ENCODE measurements at regions not wholly inside any gene's neighbourhood (a gene's known extent, or its start where the extent isn't known, plus 50 kb on each side); places are given as distances from the start of the nearest gene placed in this dataset.

- no peaks in the 10 kb centered on the region for H3K27me3 Mint-ChIP-seq (ENCODE audit: low read depth)
- intact Hi-C loops (cut with micrococcal nuclease): no loop called here
- DNase-seq (ENCODE audit: low spot score): no peak
- no peaks in the 10 kb centered on the region for H3K36me3 Mint-ChIP-seq (ENCODE audit: low read depth)
- H3K4me1 Mint-ChIP-seq (ENCODE audit: low read depth): no peaks in the 10 kb centered on the region
- no peaks in the 10 kb centered on the region for H3K9me3 Mint-ChIP-seq
- H3K4me3 Mint-ChIP-seq (ENCODE audit: low read depth): no peak overlapping the region
- no peak overlapping the region for H3K27ac Mint-ChIP-seq
Measured at GRCh38 chrX:140389331-140389730, 115.5 kb downstream of the SOX3 start.

GRCh38 chrX:140362861-140363260, 142.0 kb downstream of the SOX3 start:
- no peaks in the 10 kb centered on the region for H3K9me3 Mint-ChIP-seq
- H3K4me3 Mint-ChIP-seq (ENCODE audit: low read depth): no peak overlapping the region

DNA sequence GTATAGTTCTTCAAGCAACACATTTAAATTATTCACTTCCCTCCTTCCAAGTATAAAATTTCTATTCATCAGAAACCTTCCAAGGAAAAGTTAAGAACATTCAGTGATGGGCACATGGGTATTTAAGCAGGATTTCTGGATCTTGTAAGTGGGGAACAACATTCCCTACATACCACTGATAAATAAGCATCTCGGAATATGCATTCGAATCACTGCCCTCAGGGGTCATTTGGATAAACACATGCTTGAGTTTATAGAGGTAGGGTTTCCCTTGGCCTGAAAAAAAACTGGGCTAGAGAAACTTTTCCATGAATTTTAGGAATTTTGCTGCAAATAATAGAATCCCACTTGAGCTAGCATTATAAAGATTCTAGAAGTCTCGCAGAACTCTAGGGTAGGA, 143.9 kb downstream of the SOX3 start:
- Mint-ChIP-seq H3K27ac (no peak overlapping the region), H3K36me3 (ENCODE audit: low read depth) (no peaks in the 10 kb centered on the region), H3K4me3 (ENCODE audit: low read depth) (no peak overlapping the region), H3K27me3 (ENCODE audit: low read depth) (no peaks in the 10 kb centered on the region), H3K9me3 (no peaks in the 10 kb centered on the region), H3K4me1 (ENCODE audit: low read depth) (no peaks in the 10 kb centered on the region)
- DNase-seq (ENCODE audit: low spot score): no peak
- intact Hi-C loops (cut with micrococcal nuclease): no loop called here

More at GRCh38 chrX:140362861-140363260, 142.0 kb downstream of the SOX3 start:
- H3K36me3 Mint-ChIP-seq (ENCODE audit: low read depth): no peaks in the 10 kb centered on the region
- intact Hi-C loops (cut with micrococcal nuclease): no loop called here
- no peak overlapping the region for H3K27ac Mint-ChIP-seq
- no peaks in the 10 kb centered on the region for H3K27me3 Mint-ChIP-seq (ENCODE audit: low read depth)
- no peaks in the 10 kb centered on the region for H3K4me1 Mint-ChIP-seq (ENCODE audit: low read depth)
- no peak for DNase-seq (ENCODE audit: low spot score)

- no peak overlapping the region for H3K27ac Mint-ChIP-seq
- intact Hi-C loops (cut with micrococcal nuclease): no loop called here
Measured at GRCh38 chrX:140360284-140360683, 144.6 kb downstream of the SOX3 start.

GRCh38 chrX:140355922-140356321, 148.9 kb downstream of the SOX3 start:
- H3K27ac Mint-ChIP-seq: no peak overlapping the region
- intact Hi-C loops (cut with micrococcal nuclease): no loop called here
- no peaks in the 10 kb centered on the region for H3K4me1 Mint-ChIP-seq (ENCODE audit: low read depth)
- H3K9me3 Mint-ChIP-seq: no peaks in the 10 kb centered on the region
- H3K4me3 Mint-ChIP-seq (ENCODE audit: low read depth): no peak overlapping the region
- H3K36me3 Mint-ChIP-seq (ENCODE audit: low read depth): no peaks in the 10 kb centered on the region
- H3K27me3 Mint-ChIP-seq (ENCODE audit: low read depth): no peaks in the 10 kb centered on the region
- no peak for DNase-seq (ENCODE audit: low spot score)

More at GRCh38 chrX:140360284-140360683, 144.6 kb downstream of the SOX3 start:
- no peaks in the 10 kb centered on the region for H3K4me1 Mint-ChIP-seq (ENCODE audit: low read depth)
- no peaks in the 10 kb centered on the region for H3K9me3 Mint-ChIP-seq
- no peaks in the 10 kb centered on the region for H3K27me3 Mint-ChIP-seq (ENCODE audit: low read depth)
- no peak overlapping the region for H3K4me3 Mint-ChIP-seq (ENCODE audit: low read depth)
- no peaks in the 10 kb centered on the region for H3K36me3 Mint-ChIP-seq (ENCODE audit: low read depth)
- no peak for DNase-seq (ENCODE audit: low spot score)

- H3K4me1 Mint-ChIP-seq (ENCODE audit: low read depth): no peaks in the 10 kb centered on the region
- H3K27me3 Mint-ChIP-seq (ENCODE audit: low read depth): no peaks in the 10 kb centered on the region
- intact Hi-C loops (cut with micrococcal nuclease): no loop called here
- no peaks in the 10 kb centered on the region for H3K9me3 Mint-ChIP-seq
- no peak overlapping the region for H3K4me3 Mint-ChIP-seq (ENCODE audit: low read depth)
- DNase-seq (ENCODE audit: low spot score): no peak
- H3K36me3 Mint-ChIP-seq (ENCODE audit: low read depth): no peaks in the 10 kb centered on the region
- H3K27ac Mint-ChIP-seq: no peak overlapping the region
Measured at GRCh38 chrX:140355429-140355828, 149.4 kb downstream of the SOX3 start.

GRCh38 chrX:140354431-140355120, 150.3 kb downstream of the SOX3 start:
- Mint-ChIP-seq H3K36me3 (ENCODE audit: low read depth) (no peaks in the 10 kb centered on the region), H3K27ac (no peak overlapping the region), H3K4me3 (ENCODE audit: low read depth) (no peak overlapping the region), H3K27me3 (ENCODE audit: low read depth) (no peaks in the 10 kb centered on the region), H3K9me3 (no peaks in the 10 kb centered on the region), H3K4me1 (ENCODE audit: low read depth) (no peaks in the 10 kb centered on the region)
- intact Hi-C loops (cut with micrococcal nuclease): no loop called here
- no peak for DNase-seq (ENCODE audit: low spot score)

DNA sequence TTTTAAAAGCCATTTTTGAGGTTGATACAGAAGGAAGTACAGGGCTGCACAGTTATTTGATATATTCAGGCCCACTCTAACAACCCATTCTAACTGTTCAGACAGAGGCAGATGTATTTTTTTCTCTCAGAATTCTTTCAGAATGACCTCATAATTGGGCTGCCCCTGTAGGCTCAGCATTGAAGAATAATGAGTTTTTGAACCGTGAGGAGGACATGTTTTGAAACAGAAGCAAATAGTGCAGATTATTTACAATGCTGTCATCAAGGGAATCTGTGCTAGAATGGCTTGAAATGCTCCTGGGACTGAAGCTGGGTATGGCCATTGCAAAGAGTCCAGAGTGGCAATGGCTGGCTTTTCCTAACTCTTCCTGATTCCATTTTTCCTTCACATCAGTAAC, 158.1 kb downstream of the SOX3 start:
- no peak overlapping the region for H3K27ac Mint-ChIP-seq
- H3K4me3 Mint-ChIP-seq (ENCODE audit: low read depth): no peak overlapping the region
- no peak for DNase-seq (ENCODE audit: low spot score)
- intact Hi-C loops (cut with micrococcal nuclease): no loop called here
- H3K27me3 Mint-ChIP-seq (ENCODE audit: low read depth): no peaks in the 10 kb centered on the region
- no peaks in the 10 kb centered on the region for H3K9me3 Mint-ChIP-seq
- no peaks in the 10 kb centered on the region for H3K36me3 Mint-ChIP-seq (ENCODE audit: low read depth)
- H3K4me1 Mint-ChIP-seq (ENCODE audit: low read depth): no peaks in the 10 kb centered on the region

GRCh38 chrX:140343226-140343868, 161.5 kb downstream of the SOX3 start:
- Mint-ChIP-seq H3K27ac (no peak overlapping the region), H3K9me3 (no peaks in the 10 kb centered on the region), H3K36me3 (ENCODE audit: low read depth) (no peaks in the 10 kb centered on the region), H3K4me1 (ENCODE audit: low read depth) (no peaks in the 10 kb centered on the region), H3K27me3 (ENCODE audit: low read depth) (no peaks in the 10 kb centered on the region), H3K4me3 (ENCODE audit: low read depth) (no peak overlapping the region)
- no peak for DNase-seq (ENCODE audit: low spot score)
- intact Hi-C loops (cut with micrococcal nuclease): no loop called here

GRCh38 chrX:140342410-140342809, 162.5 kb downstream of the SOX3 start:
- Mint-ChIP-seq H3K4me1 (ENCODE audit: low read depth) (no peaks in the 10 kb centered on the region), H3K27ac (no peak overlapping the region), H3K9me3 (no peaks in the 10 kb centered on the region), H3K36me3 (ENCODE audit: low read depth) (no peaks in the 10 kb centered on the region), H3K27me3 (ENCODE audit: low read depth) (no peaks in the 10 kb centered on the region), H3K4me3 (ENCODE audit: low read depth) (no peak overlapping the region)
- no peak for DNase-seq (ENCODE audit: low spot score)
- intact Hi-C loops (cut with micrococcal nuclease): no loop called here

GRCh38 chrX:140337263-140337662, 167.6 kb downstream of the SOX3 start:
- Mint-ChIP-seq H3K36me3 (ENCODE audit: low read depth) (no peaks in the 10 kb centered on the region), H3K9me3 (peaks cover 4% of the 10 kb centered on the region), H3K4me3 (ENCODE audit: low read depth) (no peak overlapping the region), H3K27ac (no peak overlapping the region), H3K27me3 (ENCODE audit: low read depth) (no peaks in the 10 kb centered on the region), H3K4me1 (ENCODE audit: low read depth) (no peaks in the 10 kb centered on the region)
- no peak for DNase-seq (ENCODE audit: low spot score)
- intact Hi-C loops (cut with micrococcal nuclease): no loop called here

- no peak overlapping the region for H3K27ac Mint-ChIP-seq
- DNase-seq (ENCODE audit: low spot score): no peak
- H3K4me1 Mint-ChIP-seq (ENCODE audit: low read depth): no peaks in the 10 kb centered on the region
- intact Hi-C loops (cut with micrococcal nuclease): no loop called here
- no peaks in the 10 kb centered on the region for H3K9me3 Mint-ChIP-seq
- H3K4me3 Mint-ChIP-seq (ENCODE audit: low read depth): no peak overlapping the region
- H3K36me3 Mint-ChIP-seq (ENCODE audit: low read depth): no peaks in the 10 kb centered on the region
- H3K27me3 Mint-ChIP-seq (ENCODE audit: low read depth): no peaks in the 10 kb centered on the region
Measured at GRCh38 chrX:140318296-140318695, 186.6 kb downstream of the SOX3 start.

- H3K27me3 Mint-ChIP-seq (ENCODE audit: low read depth): no peaks in the 10 kb centered on the region
- no peaks in the 10 kb centered on the region for H3K9me3 Mint-ChIP-seq
- intact Hi-C loops (cut with micrococcal nuclease): no loop called here
- no peak for DNase-seq (ENCODE audit: low spot score)
- H3K4me1 Mint-ChIP-seq (ENCODE audit: low read depth): no peaks in the 10 kb centered on the region
- no peak overlapping the region for H3K4me3 Mint-ChIP-seq (ENCODE audit: low read depth)
- H3K36me3 Mint-ChIP-seq (ENCODE audit: low read depth): no peaks in the 10 kb centered on the region
- no peak overlapping the region for H3K27ac Mint-ChIP-seq
Measured at GRCh38 chrX:140317462-140317861, 187.4 kb downstream of the SOX3 start.

Measured in activated T-helper 2 cell treated with anti-CD3 and anti-CD28 coated beads, Interferon-gamma antibody, Interleukin-2, Interleukin-4, amounts not matched to agents 10 μg/mL and 5 μg/mL and 100 μg/mL, durations not matched to agents 14 hours and 24 hours and 36 hours (primary cell).